ENCODE measurements at regions not wholly inside any gene's neighbourhood (a gene's known extent, or its start where the extent isn't known, plus 50 kb on each side); places are given as distances from the start of the nearest gene placed in this dataset.

DNA sequence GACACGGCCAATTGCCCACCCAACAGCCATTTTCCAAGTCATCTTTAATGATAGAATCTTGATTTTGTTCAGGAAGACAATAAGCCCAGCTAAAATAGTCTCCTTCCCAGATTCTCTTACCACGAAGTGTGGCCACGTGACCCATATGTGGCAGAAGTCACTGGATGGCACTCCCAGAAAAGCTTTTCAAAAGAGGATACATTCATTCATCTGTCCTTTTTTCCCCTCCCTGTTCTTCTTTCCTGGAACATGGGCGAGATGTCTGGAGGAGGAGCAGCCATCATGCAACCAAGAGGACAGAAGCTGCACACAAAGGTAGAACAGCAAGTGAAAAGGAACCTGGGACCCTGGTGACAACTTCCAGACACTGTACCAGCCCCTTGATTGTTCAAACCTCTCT, 174.7 kb downstream of the UACA start:
- no peaks in the 10 kb centered on the region for H3K36me3 ChIP-seq (ENCODE audit: control insufficient read depth, insufficient read depth, low read length)
- H2BK120ac ChIP-seq (ENCODE audit: low read depth, low read length): no peak overlapping the region
- no peak overlapping the region for H2BK15ac ChIP-seq (ENCODE audit: low read depth, low read length)
- no peak overlapping the region for H3K4ac ChIP-seq (ENCODE audit: low read depth, low read length)
- no peak overlapping the region for H3K56ac ChIP-seq (ENCODE audit: extremely low read depth, insufficient read depth, low read length)
- ATAC-seq (ENCODE audit: low read depth): no peak
- H3K27me3 ChIP-seq (ENCODE audit: control insufficient read depth, insufficient read depth, low read length): peaks cover 4% of the 10 kb centered on the region; the same call in 1 of the 2 replicates
- no peak overlapping the region for H2BK5ac ChIP-seq (ENCODE audit: low read depth, low read length, poor library complexity, severe bottlenecking)
- H4K20me1 ChIP-seq (ENCODE audit: insufficient read depth, low read length): no peaks in the 10 kb centered on the region
- in situ Hi-C loops (cut with MboI; ENCODE audit: low sequenced_read_pairs): no loop called here
- H3K9me3 ChIP-seq (ENCODE audit: control insufficient read depth, insufficient read depth, low read length): 0 out of 2 replicates have a peak, but pooled peaks cover 5% of the 10 kb centered on the region
- H3K9me1 ChIP-seq (ENCODE audit: insufficient read depth, low read length): no peaks in the 10 kb centered on the region
- ChIA-PET CTCF (no interaction called here), POLR2A (ENCODE audit: unreplicated experiment) (no interaction called here)
- H3K23ac ChIP-seq (ENCODE audit: low read depth, low read length): no peak overlapping the region
- no peak overlapping the region for H4K8ac ChIP-seq (ENCODE audit: low read depth in 2 of 2, low read length in 2 of 2)
- H3K4me1 ChIP-seq (ENCODE audit: control insufficient read depth, insufficient read depth, low read length): peaks cover 2% of the 10 kb centered on the region; the same call in 1 of the 2 replicates
- H3K4me3 ChIP-seq (ENCODE audit: insufficient read depth, low read depth, low read length): no peak overlapping the region
- no peak overlapping the region for H3K18ac ChIP-seq (ENCODE audit: low read depth, low read length)
- no TSS peak for BruUV-seq (replicated peaks)
- H2BK20ac ChIP-seq (ENCODE audit: low read depth, low read length): no peak overlapping the region
- no peak for DNase-seq
- no CpG with 5 or more reads among the region's 4 CpGs for WGBS, 2 experiments (ENCODE audit: extremely low coverage in 2 of 2, insufficient read length in 1 of 2)
- no peak overlapping the region for H2AK9ac ChIP-seq (replicated peaks; ENCODE audit: low read depth, low read length, poor library complexity)
- intact Hi-C loops (cut with micrococcal nuclease): no loop called here
- H3K9ac ChIP-seq (ENCODE audit: low read depth, low read length): no peak overlapping the region
- H2AK5ac ChIP-seq (ENCODE audit: low read depth, low read length): no peak overlapping the region
- dilution Hi-C loops (cut with HindIII; ENCODE audit: low sequenced_read_pairs, unreplicated experiment): no loop called here
- H3K4me2 ChIP-seq (ENCODE audit: low read depth, low read length): no peak overlapping the region
- H2AFZ ChIP-seq (replicated peaks; ENCODE audit: low read length, poor library complexity): no peak overlapping the region
- H3K14ac ChIP-seq (replicated peaks; ENCODE audit: low read depth, low read length): no peak overlapping the region
- H4K5ac ChIP-seq (ENCODE audit: low read depth, low read length): no peak overlapping the region
- H3K27ac ChIP-seq (ENCODE audit: insufficient read depth, low read length): no peak overlapping the region
- TF ChIP-seq BHLHE40 (IDR thresholded peaks at IDR 0.05; ENCODE audit: low read depth, low read length) (no peak), SMC3 (IDR thresholded peaks at IDR 0.05; ENCODE audit: low read depth, low read length) (no peak), FOS (IDR thresholded peaks at IDR 0.05; ENCODE audit: low read depth, low read length) (no peak), NFE2L2 (IDR thresholded peaks at IDR 0.05; ENCODE audit: low read depth, low read length) (no peak), CHD1 (IDR thresholded peaks at IDR 0.05; ENCODE audit: low read depth, low read length) (no peak), MXI1 (IDR thresholded peaks at IDR 0.05; ENCODE audit: borderline replicate concordance, low read depth, low read length) (no peak), RFX5 (IDR thresholded peaks at IDR 0.05; ENCODE audit: low read depth, low read length) (no peak), RAD21 (IDR thresholded peaks at IDR 0.05; ENCODE audit: low read length) (no peak)
- TF ChIP-seq, protein P1, sequence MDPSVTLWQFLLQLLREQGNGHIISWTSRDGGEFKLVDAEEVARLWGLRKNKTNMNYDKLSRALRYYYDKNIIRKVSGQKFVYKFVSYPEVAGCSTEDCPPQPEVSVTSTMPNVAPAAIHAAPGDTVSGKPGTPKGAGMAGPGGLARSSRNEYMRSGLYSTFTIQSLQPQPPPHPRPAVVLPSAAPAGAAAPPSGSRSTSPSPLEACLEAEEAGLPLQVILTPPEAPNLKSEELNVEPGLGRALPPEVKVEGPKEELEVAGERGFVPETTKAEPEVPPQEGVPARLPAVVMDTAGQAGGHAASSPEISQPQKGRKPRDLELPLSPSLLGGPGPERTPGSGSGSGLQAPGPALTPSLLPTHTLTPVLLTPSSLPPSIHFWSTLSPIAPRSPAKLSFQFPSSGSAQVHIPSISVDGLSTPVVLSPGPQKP (IDR thresholded peaks at IDR 0.05; ENCODE audit: borderline replicate concordance, low read depth, low read length): no peak
- TF ChIP-seq, protein P2, sequence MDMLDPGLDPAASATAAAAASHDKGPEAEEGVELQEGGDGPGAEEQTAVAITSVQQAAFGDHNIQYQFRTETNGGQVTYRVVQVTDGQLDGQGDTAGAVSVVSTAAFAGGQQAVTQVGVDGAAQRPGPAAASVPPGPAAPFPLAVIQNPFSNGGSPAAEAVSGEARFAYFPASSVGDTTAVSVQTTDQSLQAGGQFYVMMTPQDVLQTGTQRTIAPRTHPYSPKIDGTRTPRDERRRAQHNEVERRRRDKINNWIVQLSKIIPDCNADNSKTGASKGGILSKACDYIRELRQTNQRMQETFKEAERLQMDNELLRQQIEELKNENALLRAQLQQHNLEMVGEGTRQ (IDR thresholded peaks at IDR 0.05; ENCODE audit: low read depth, low read length): no peak
- H4K91ac ChIP-seq (ENCODE audit: insufficient read depth, low read depth, low read length): no peak overlapping the region
- H3K79me1 ChIP-seq (ENCODE audit: low read depth in 1 of 2, low read length in 2 of 2): no peaks in the 10 kb centered on the region
